ENCODE measurements at regions not wholly inside any gene's neighbourhood (a gene's known extent, or its start where the extent isn't known, plus 50 kb on each side); places are given as distances from the start of the nearest gene placed in this dataset.

DNA sequence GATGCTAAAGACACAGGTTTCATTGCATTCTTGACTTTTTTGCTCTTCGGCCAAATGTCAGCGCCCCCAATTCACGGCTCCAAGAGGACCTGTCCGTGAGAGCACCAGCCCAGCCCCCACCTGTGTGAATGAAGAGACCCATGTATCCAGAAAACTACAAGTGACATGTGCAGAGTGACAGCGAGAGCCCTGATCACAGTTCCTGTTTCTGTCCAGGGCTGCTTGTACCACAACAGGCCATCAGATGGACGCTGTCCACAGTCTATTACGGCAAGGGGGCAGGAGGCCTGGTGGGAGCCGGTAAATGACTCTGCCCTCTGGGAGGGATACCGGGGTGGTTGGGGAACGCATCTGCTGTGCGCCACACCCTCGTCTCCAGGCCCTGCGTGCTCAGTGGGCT is 520.9 kb upstream of the ID2 start:
- Mint-ChIP-seq H3K36me3 (ENCODE audit: low read depth) (peaks cover 4% of the 10 kb centered on the region; the same call in 1 of the 2 replicates), H3K4me3 (no peak overlapping the region), H3K27ac (no peak overlapping the region), H3K27me3 (ENCODE audit: insufficient read depth) (no peaks in the 10 kb centered on the region), H3K4me1 (ENCODE audit: low read depth) (peaks cover 7% of the 10 kb centered on the region), H3K9me3 (no peaks in the 10 kb centered on the region)
- TF ChIP-seq, protein P1, sequence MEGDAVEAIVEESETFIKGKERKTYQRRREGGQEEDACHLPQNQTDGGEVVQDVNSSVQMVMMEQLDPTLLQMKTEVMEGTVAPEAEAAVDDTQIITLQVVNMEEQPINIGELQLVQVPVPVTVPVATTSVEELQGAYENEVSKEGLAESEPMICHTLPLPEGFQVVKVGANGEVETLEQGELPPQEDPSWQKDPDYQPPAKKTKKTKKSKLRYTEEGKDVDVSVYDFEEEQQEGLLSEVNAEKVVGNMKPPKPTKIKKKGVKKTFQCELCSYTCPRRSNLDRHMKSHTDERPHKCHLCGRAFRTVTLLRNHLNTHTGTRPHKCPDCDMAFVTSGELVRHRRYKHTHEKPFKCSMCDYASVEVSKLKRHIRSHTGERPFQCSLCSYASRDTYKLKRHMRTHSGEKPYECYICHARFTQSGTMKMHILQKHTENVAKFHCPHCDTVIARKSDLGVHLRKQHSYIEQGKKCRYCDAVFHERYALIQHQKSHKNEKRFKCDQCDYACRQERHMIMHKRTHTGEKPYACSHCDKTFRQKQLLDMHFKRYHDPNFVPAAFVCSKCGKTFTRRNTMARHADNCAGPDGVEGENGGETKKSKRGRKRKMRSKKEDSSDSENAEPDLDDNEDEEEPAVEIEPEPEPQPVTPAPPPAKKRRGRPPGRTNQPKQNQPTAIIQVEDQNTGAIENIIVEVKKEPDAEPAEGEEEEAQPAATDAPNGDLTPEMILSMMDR (IDR thresholded peaks at IDR 0.05), result no peak
- no peak for DNase-seq

GRCh38 chr2:8162552-8162951 is 519.3 kb upstream of the ID2 start:
- Mint-ChIP-seq H3K27ac (no peak overlapping the region), H3K36me3 (ENCODE audit: low read depth) (no peaks in the 10 kb centered on the region), H3K4me1 (ENCODE audit: low read depth) (peaks cover 7% of the 10 kb centered on the region), H3K9me3 (no peaks in the 10 kb centered on the region), H3K27me3 (ENCODE audit: insufficient read depth) (no peaks in the 10 kb centered on the region), H3K4me3 (no peak overlapping the region)
- TF ChIP-seq, protein P1 (IDR thresholded peaks at IDR 0.05), result no peak
- DNase-seq, result no peak

GRCh38 chr2:8165550-8165949 is 516.3 kb upstream of the ID2 start:
- DNase-seq, result no peak
- Mint-ChIP-seq H3K4me3 (no peak overlapping the region), H3K36me3 (ENCODE audit: low read depth) (no peaks in the 10 kb centered on the region), H3K4me1 (ENCODE audit: low read depth) (peaks cover 23% of the 10 kb centered on the region), H3K27me3 (ENCODE audit: insufficient read depth) (no peaks in the 10 kb centered on the region), H3K9me3 (no peaks in the 10 kb centered on the region), H3K27ac (no peak overlapping the region)
- TF ChIP-seq, protein P1 (IDR thresholded peaks at IDR 0.05), result no peak

DNA sequence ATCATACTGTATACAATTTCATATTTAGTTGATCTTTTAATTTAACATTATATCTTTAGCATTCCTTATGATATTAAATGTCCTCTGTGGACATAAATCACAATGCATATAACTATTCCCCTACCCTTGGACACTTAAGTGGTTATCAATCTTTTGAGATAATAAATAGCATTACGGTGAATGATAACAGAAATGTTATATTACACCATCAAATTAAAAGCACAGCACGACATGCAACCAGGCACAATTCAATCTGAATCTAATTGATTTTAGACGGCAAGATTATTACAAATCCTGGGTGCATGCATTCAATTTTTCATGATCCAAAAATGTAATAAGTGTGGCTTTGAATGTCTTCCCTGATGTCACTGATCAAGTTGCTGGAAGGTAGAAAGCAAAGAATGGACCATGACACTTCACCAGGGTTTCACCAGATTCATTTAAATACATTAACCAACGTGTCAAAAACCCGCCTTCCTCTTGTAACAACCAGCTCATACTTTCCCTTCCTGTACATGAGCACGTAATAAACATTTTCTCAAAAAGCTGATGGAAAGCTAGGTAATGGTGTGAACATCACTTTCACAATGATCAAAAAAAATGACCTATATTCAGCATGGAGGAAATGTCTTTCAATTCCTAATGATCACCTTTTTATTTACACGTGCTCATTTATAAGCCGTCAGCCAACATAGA is 513.7 kb upstream of the ID2 start:
- H3K36me3 Mint-ChIP-seq (ENCODE audit: low read depth), result no peaks in the 10 kb centered on the region
- H3K27ac Mint-ChIP-seq, result no peak overlapping the region
- H3K9me3 Mint-ChIP-seq, result no peaks in the 10 kb centered on the region
- TF ChIP-seq, protein P1 (IDR thresholded peaks at IDR 0.05), result no peak
- no peak for DNase-seq
- H3K4me1 Mint-ChIP-seq (ENCODE audit: low read depth), result peaks cover 40% of the 10 kb centered on the region
- no peak overlapping the region for H3K4me3 Mint-ChIP-seq
- H3K27me3 Mint-ChIP-seq (ENCODE audit: insufficient read depth), result peaks cover 2% of the 10 kb centered on the region

- peaks cover 40% of the 10 kb centered on the region for H3K4me1 Mint-ChIP-seq (ENCODE audit: low read depth)
- no peaks in the 10 kb centered on the region for H3K9me3 Mint-ChIP-seq
- DNase-seq, result no peak
- no peak overlapping the region for H3K4me3 Mint-ChIP-seq
- no peak overlapping the region for H3K27ac Mint-ChIP-seq
- TF ChIP-seq, protein P1 (IDR thresholded peaks at IDR 0.05), result no peak
- H3K27me3 Mint-ChIP-seq (ENCODE audit: insufficient read depth), result peaks cover 2% of the 10 kb centered on the region
- H3K36me3 Mint-ChIP-seq (ENCODE audit: low read depth), result no peaks in the 10 kb centered on the region
Measured at GRCh38 chr2:8168876-8169424, 512.9 kb upstream of the ID2 start.

Data from HFFc6 (cell line).